ENCODE measurements at regions not wholly inside any gene's neighbourhood (a gene's known extent, or its start where the extent isn't known, plus 50 kb on each side); places are given as distances from the start of the nearest gene placed in this dataset.

GRCh38 chr11:87976009-87976408 is 199.2 kb downstream of the RAB38 start:
- H3K27me3 ChIP-seq (ENCODE audit: insufficient read depth in 3 of 3, low read length in 2 of 3): no peaks in the 10 kb centered on the region
- DNase-seq (no peak), ATAC-seq (no peak)
- intact Hi-C loops (cut with DNase I): no loop called here
- H3K4me3 ChIP-seq: no peak overlapping the region
- no peaks in the 10 kb centered on the region for H3K4me1 ChIP-seq
- 91 to 95% (median 93%) methylated on average over 2 of the region's 2 CpGs for WGBS, 3 donors
- H3K9me3 ChIP-seq: no peaks in the 10 kb centered on the region
- H3K36me3 ChIP-seq (ENCODE audit: insufficient read depth in 1 of 2, low read depth in 1 of 2): no peaks in the 10 kb centered on the region
- no peak overlapping the region for H3K27ac ChIP-seq
- no peak for TF ChIP-seq CTCF (IDR thresholded peaks at IDR 0.05)

GRCh38 chr11:87974797-87975196 is 200.4 kb downstream of the RAB38 start:
- Histone ChIP-seq H3K4me3 (no peak overlapping the region), H3K36me3 (ENCODE audit: insufficient read depth in 1 of 2, low read depth in 1 of 2) (no peaks in the 10 kb centered on the region), H3K9me3 (no peaks in the 10 kb centered on the region), H3K27me3 (ENCODE audit: insufficient read depth in 3 of 3, low read length in 2 of 3) (no peaks in the 10 kb centered on the region), H3K4me1 (no peaks in the 10 kb centered on the region), H3K27ac (no peak overlapping the region)
- intact Hi-C loops (cut with DNase I): no loop called here
- TF ChIP-seq CTCF (IDR thresholded peaks at IDR 0.05): no peak
- no peak for ATAC-seq
- WGBS, 3 donors: 26 to 45% (median 28%) methylated on average over 3 of the region's 3 CpGs
- DNase-seq: no peak

GRCh38 chr11:87972133-87972532 is 203.1 kb downstream of the RAB38 start:
- ATAC-seq (no peak), DNase-seq (no peak)
- intact Hi-C loops (cut with DNase I): no loop called here
- H3K27ac ChIP-seq: no peak overlapping the region
- no peaks in the 10 kb centered on the region for H3K27me3 ChIP-seq (ENCODE audit: insufficient read depth in 3 of 3, low read length in 2 of 3)
- H3K36me3 ChIP-seq (ENCODE audit: insufficient read depth in 1 of 2, low read depth in 1 of 2): no peaks in the 10 kb centered on the region
- H3K4me3 ChIP-seq: no peak overlapping the region
- no peaks in the 10 kb centered on the region for H3K4me1 ChIP-seq
- WGBS, 3 donors: 87 to 90% (median 89%) methylated on average over 4 of the region's 4 CpGs
- no peak for TF ChIP-seq CTCF (IDR thresholded peaks at IDR 0.05)
- H3K9me3 ChIP-seq: no peaks in the 10 kb centered on the region

- H3K27me3 ChIP-seq (ENCODE audit: insufficient read depth in 3 of 3, low read length in 2 of 3): no peaks in the 10 kb centered on the region
- 82 to 87% (median 84%) methylated on average over 2 of the region's 2 CpGs for WGBS, 3 donors
- no peak for TF ChIP-seq CTCF (IDR thresholded peaks at IDR 0.05)
- H3K36me3 ChIP-seq (ENCODE audit: insufficient read depth in 1 of 2, low read depth in 1 of 2): no peaks in the 10 kb centered on the region
- DNase-seq (no peak), ATAC-seq (no peak)
- peaks cover 2% of the 10 kb centered on the region for H3K4me1 ChIP-seq
- no peaks in the 10 kb centered on the region for H3K9me3 ChIP-seq
- intact Hi-C loops (cut with DNase I): no loop called here
- H3K4me3 ChIP-seq: no peak overlapping the region
- no peak overlapping the region for H3K27ac ChIP-seq
Measured at GRCh38 chr11:87971354-87971753, 203.9 kb downstream of the RAB38 start.

GRCh38 chr11:87970762-87971161 is 204.5 kb downstream of the RAB38 start:
- no peaks in the 10 kb centered on the region for H3K27me3 ChIP-seq (ENCODE audit: insufficient read depth in 3 of 3, low read length in 2 of 3)
- intact Hi-C loops (cut with DNase I): no loop called here
- no peak for TF ChIP-seq CTCF (IDR thresholded peaks at IDR 0.05)
- H3K27ac ChIP-seq: no peak overlapping the region
- H3K36me3 ChIP-seq (ENCODE audit: insufficient read depth in 1 of 2, low read depth in 1 of 2): no peaks in the 10 kb centered on the region
- no peak overlapping the region for H3K4me3 ChIP-seq
- WGBS, 3 donors: 55 to 66% (median 62%) methylated on average over 4 of the region's 4 CpGs
- H3K4me1 ChIP-seq: peaks cover 2% of the 10 kb centered on the region
- no peaks in the 10 kb centered on the region for H3K9me3 ChIP-seq
- DNase-seq: no peak
- no peak for ATAC-seq

Measured in psoas muscle (tissue), 7 donors.